ENCODE measurements at regions not wholly inside any gene's neighbourhood (a gene's known extent, or its start where the extent isn't known, plus 50 kb on each side); places are given as distances from the start of the nearest gene placed in this dataset.

DNA sequence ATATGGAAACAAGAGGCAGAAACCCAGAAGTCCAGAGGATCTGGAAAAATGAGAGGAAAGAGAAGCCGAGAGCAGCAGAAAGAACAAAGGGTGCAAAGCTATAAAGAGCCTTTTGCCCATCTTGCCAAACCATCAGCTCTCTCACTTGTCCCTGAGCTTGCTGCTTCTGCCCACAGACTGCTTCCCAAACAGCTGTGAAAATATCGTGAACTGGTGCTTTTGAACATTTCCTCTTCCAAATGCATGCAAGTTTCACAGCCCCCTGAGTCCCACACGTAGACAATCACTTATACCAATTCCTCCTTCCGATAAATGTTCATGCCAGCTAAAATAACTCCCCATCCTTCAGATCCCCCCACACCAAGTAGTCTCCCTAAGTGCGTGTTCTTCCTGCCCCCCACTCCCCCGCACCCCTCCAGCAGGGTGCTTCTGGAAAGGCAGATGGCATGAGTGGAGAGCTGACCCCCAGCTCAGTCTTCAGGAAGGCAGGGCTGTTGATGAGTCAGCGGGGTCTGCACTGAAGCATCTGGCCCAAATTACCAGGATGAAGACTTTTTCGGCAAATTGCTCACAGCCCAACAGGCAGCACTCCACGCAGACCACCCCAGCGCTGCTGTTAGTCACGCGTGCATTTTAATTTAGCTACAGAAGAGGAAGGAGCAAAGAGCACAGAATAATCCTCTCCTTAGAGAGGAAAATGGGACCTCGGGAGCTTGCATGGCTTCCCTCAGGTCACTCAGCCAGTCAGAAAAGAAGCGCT, 76.1 kb upstream of the KCNMA1 start:
- H3K27me3 ChIP-seq (ENCODE audit: control insufficient read depth in 2 of 2, insufficient read depth in 2 of 2, low read length in 2 of 2) = peaks cover 2 to 37% of the 10 kb centered on the region in 2 donors
- intact Hi-C loops (cut with micrococcal nuclease) = loop anchor here (5.0 kb wide), 1 partner anchor 546 kb away; no protein-coding TSS in a partner anchor
- peaks cover 25 to 47% (median 26%) of the 10 kb centered on the region in 3 donors for H3K27me3 Mint-ChIP-seq (ENCODE audit: low read depth in 3 of 3)

DNA sequence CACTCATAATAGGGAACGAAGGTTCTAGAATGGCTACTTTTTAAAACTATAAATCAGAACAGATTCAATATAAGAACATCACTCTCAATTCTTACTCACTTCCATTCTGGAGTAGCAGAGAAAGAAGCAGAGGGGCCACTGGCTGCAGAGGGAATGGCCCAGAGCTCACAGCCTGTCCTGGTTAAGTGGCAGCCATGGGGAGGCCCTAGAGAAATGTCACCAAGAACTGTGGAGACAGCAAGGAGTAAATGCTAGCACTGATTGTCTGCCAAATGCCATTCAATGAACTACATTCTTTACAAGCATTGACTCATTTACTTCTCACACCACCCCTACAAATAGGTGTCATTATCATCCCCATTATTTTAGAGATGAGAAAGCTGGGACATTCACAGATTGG, 74.6 kb upstream of the KCNMA1 start:
- Mint-ChIP-seq H3K27ac (no peak overlapping the region), H3K9me3 (peaks cover 0 to 4% (median 0%) of the 10 kb centered on the region in 7 donors), H3K4me1 (peaks cover 10% of the 10 kb centered on the region), H3K4me3 (peak overlapping the region in 1 of 2 donors; percentile 1), H3K27me3 (ENCODE audit: low read depth in 3 of 3) (peaks cover 23 to 40% (median 26%) of the 10 kb centered on the region in 3 donors), H3K36me3 (peaks cover 0 to 3% of the 10 kb centered on the region in 2 donors)
- peaks cover 8 to 9% of the 10 kb centered on the region in 2 donors for H3K4me1 ChIP-seq (ENCODE audit: control insufficient read depth in 1 of 2, insufficient read depth in 2 of 2, low read length in 2 of 2)
- H3K4me2 ChIP-seq (replicated peaks; ENCODE audit: extremely low read depth, low read length, poor library complexity, severe bottlenecking) = no peak overlapping the region
- TF ChIP-seq, protein P1, sequence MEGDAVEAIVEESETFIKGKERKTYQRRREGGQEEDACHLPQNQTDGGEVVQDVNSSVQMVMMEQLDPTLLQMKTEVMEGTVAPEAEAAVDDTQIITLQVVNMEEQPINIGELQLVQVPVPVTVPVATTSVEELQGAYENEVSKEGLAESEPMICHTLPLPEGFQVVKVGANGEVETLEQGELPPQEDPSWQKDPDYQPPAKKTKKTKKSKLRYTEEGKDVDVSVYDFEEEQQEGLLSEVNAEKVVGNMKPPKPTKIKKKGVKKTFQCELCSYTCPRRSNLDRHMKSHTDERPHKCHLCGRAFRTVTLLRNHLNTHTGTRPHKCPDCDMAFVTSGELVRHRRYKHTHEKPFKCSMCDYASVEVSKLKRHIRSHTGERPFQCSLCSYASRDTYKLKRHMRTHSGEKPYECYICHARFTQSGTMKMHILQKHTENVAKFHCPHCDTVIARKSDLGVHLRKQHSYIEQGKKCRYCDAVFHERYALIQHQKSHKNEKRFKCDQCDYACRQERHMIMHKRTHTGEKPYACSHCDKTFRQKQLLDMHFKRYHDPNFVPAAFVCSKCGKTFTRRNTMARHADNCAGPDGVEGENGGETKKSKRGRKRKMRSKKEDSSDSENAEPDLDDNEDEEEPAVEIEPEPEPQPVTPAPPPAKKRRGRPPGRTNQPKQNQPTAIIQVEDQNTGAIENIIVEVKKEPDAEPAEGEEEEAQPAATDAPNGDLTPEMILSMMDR (IDR thresholded peaks at IDR 0.05) = no peak
- no peaks in the 10 kb centered on the region for H3K79me2 ChIP-seq (ENCODE audit: insufficient read depth, low read length)
- no peak overlapping the region for H2AFZ ChIP-seq (ENCODE audit: insufficient read depth, low read depth, low read length, poor library complexity, severe bottlenecking)
- H3K9ac ChIP-seq (ENCODE audit: insufficient read depth, low read length, poor library complexity, severe bottlenecking) = no peak overlapping the region
- H3K4me3 ChIP-seq (replicated peaks in 1 of 3; ENCODE audit: low read depth in 2 of 3, low read length in 3 of 3) = no peak overlapping the region
- DNase-seq = no peak
- intact Hi-C loops (cut with micrococcal nuclease) = loop anchor here (5.0 kb wide), 1 partner anchor 545 kb away; no protein-coding TSS in a partner anchor
- WGBS (ENCODE audit: insufficient coverage) = no CpG with 5 or more reads among the region's 1 CpG
- no peaks in the 10 kb centered on the region for H3K36me3 ChIP-seq (replicated peaks in 1 of 2; ENCODE audit: control insufficient read depth in 1 of 2, insufficient read depth in 2 of 2, low read length in 2 of 2)
- no peaks in the 10 kb centered on the region for H4K20me1 ChIP-seq (ENCODE audit: insufficient read depth, low read length)
- peaks cover 2 to 37% of the 10 kb centered on the region in 2 donors for H3K27me3 ChIP-seq (ENCODE audit: control insufficient read depth in 2 of 2, insufficient read depth in 2 of 2, low read length in 2 of 2)
- H3K9me3 ChIP-seq (replicated peaks in 1 of 2; ENCODE audit: control insufficient read depth in 1 of 2, insufficient read depth in 1 of 2, low read length in 2 of 2) = no peaks in the 10 kb centered on the region
- no peak overlapping the region for H3K27ac ChIP-seq (ENCODE audit: low read depth in 1 of 2, low read length in 2 of 2)

More for the DNA sequence above, 76.1 kb upstream of the KCNMA1 start:
- Histone ChIP-seq H3K9me3 (replicated peaks in 1 of 2; ENCODE audit: control insufficient read depth in 1 of 2, insufficient read depth in 1 of 2, low read length in 2 of 2) (no peaks in the 10 kb centered on the region), H3K4me3 (replicated peaks in 1 of 3; ENCODE audit: low read depth in 2 of 3, low read length in 3 of 3) (no peak overlapping the region), H3K79me2 (ENCODE audit: insufficient read depth, low read length) (no peaks in the 10 kb centered on the region), H3K27ac (ENCODE audit: low read depth in 1 of 2, low read length in 2 of 2) (no peak overlapping the region), H2AFZ (ENCODE audit: insufficient read depth, low read depth, low read length, poor library complexity, severe bottlenecking) (no peak overlapping the region), H3K4me2 (replicated peaks; ENCODE audit: extremely low read depth, low read length, poor library complexity, severe bottlenecking) (no peak overlapping the region), H4K20me1 (ENCODE audit: insufficient read depth, low read length) (no peaks in the 10 kb centered on the region), H3K9ac (ENCODE audit: insufficient read depth, low read length, poor library complexity, severe bottlenecking) (no peak overlapping the region), H3K36me3 (replicated peaks in 1 of 2; ENCODE audit: control insufficient read depth in 1 of 2, insufficient read depth in 2 of 2, low read length in 2 of 2) (no peaks in the 10 kb centered on the region), H3K4me1 (ENCODE audit: control insufficient read depth in 1 of 2, insufficient read depth in 2 of 2, low read length in 2 of 2) (peaks cover 8 to 9% of the 10 kb centered on the region in 2 donors)
- TF ChIP-seq, protein P1 (IDR thresholded peaks at IDR 0.05) = no peak
- peaks cover 10% of the 10 kb centered on the region for H3K4me1 Mint-ChIP-seq
- peak overlapping the region in 1 of 2 donors; percentile 66 for H3K4me3 Mint-ChIP-seq
- WGBS (ENCODE audit: insufficient coverage) = 60% methylated on average over 11 of the region's 14 CpGs
- H3K27ac Mint-ChIP-seq = peak overlapping the region in 1 of 7 donors; percentile 63
- peaks cover 0 to 3% of the 10 kb centered on the region in 2 donors for H3K36me3 Mint-ChIP-seq
- no peak for DNase-seq
- H3K9me3 Mint-ChIP-seq = peaks cover 0 to 3% (median 0%) of the 10 kb centered on the region in 7 donors
